ENCODE measurements at regions not wholly inside any gene's neighbourhood (a gene's known extent, or its start where the extent isn't known, plus 50 kb on each side); places are given as distances from the start of the nearest gene placed in this dataset.

GRCh38 chr6:14981960-14982359, 263.9 kb upstream of the JARID2 start:
- POLR2A ChIA-PET: no interaction called here
- DNase-seq: no peak
- intact Hi-C loops (cut with micrococcal nuclease): no loop called here
- Mint-ChIP-seq H3K4me1 (peaks cover 5% of the 10 kb centered on the region), H3K4me3 (no peak overlapping the region), H3K27ac (no peak overlapping the region), H3K36me3 (ENCODE audit: low read depth) (no peaks in the 10 kb centered on the region), H3K27me3 (peaks cover 12% of the 10 kb centered on the region), H3K9me3 (no peaks in the 10 kb centered on the region)
- TF ChIP-seq CTCF (IDR thresholded peaks at IDR 0.05): no peak
- CTCF ChIA-PET: no interaction called here
- no peak for ATAC-seq (ENCODE audit: low read depth)

DNA sequence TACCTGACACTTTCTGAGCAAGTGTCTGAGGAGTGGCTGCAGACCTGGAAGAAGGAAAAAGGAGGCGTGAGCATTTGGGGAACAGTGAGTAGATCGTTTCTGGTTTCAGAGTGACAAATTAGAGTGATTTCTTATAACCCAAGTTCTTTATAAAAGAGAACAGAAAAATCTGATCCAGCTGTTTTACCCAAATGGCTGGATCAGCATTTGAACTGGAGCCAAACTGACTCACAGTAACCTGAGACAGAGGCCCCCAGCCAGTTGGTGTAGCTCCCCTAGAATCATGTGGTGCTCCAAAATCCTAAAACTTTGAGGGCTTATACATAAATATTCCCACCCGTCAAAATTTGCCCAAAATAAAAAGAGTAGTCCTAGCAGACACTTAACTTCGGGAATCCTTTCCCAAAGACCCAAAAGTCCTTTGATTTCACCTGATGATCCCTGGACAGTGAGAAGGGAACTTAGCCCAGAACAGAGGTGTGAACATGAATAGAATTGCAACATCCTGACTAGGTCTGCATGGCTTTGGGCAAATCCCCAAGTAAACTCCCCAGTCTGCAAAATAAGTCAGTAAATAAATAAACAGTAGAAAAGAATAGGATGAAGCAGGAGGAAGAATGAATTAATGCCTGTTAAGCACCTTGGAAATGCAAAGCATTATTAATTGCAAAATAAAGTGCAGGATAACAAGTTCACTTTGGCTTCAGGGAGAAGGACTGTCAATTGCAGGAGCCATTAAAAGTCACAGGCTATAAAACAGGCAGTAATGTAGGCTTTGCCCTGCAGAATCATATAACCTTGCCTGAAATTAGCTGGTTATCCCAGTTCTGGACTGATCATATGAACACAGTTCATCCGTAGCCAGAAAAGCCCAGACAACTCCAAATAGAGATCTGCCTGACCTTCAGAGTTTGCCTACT, 262.0 kb upstream of the JARID2 start:
- no peak for TF ChIP-seq CTCF (IDR thresholded peaks at IDR 0.05)
- intact Hi-C loops (cut with micrococcal nuclease): no loop called here
- Mint-ChIP-seq H3K27ac (no peak overlapping the region), H3K36me3 (ENCODE audit: low read depth) (no peaks in the 10 kb centered on the region), H3K27me3 (peaks cover 12% of the 10 kb centered on the region), H3K9me3 (no peaks in the 10 kb centered on the region), H3K4me1 (peaks cover 5% of the 10 kb centered on the region), H3K4me3 (no peak overlapping the region)
- ChIA-PET POLR2A (no interaction called here), CTCF (no interaction called here)
- DNase-seq (no peak), ATAC-seq (ENCODE audit: low read depth) (no peak)

GRCh38 chr6:14984519-14984853, 261.4 kb upstream of the JARID2 start:
- no peak overlapping the region for H3K27ac Mint-ChIP-seq
- intact Hi-C loops (cut with micrococcal nuclease): no loop called here
- ChIA-PET CTCF (no interaction called here), POLR2A (no interaction called here)
- H3K36me3 Mint-ChIP-seq (ENCODE audit: low read depth): no peaks in the 10 kb centered on the region
- H3K4me3 Mint-ChIP-seq: no peak overlapping the region
- no peaks in the 10 kb centered on the region for H3K9me3 Mint-ChIP-seq
- H3K27me3 Mint-ChIP-seq: peaks cover 12% of the 10 kb centered on the region
- no peak for TF ChIP-seq CTCF (IDR thresholded peaks at IDR 0.05)
- DNase-seq (no peak), ATAC-seq (ENCODE audit: low read depth) (no peak)
- peaks cover 5% of the 10 kb centered on the region for H3K4me1 Mint-ChIP-seq

DNA sequence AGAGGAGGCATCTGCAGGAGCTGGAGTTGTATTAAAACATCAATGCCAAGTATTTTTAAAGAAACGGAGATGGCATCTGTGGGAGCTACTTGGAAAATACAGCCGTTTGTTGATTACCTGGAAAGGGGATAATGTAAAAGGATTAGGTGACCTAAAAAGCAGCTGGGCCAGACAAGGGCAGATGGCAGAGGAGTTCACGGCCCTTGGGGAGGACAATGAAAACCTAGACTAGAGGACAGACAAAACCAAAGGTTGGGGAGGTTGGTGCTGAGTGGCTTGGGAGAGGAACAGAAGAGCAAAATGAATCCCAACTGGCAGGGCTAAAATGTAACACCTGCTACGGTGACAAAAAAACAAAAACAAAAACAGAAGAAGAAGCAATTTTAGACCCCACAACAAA, 260.5 kb upstream of the JARID2 start:
- TF ChIP-seq CTCF (IDR thresholded peaks at IDR 0.05): no peak
- H3K9me3 Mint-ChIP-seq: no peaks in the 10 kb centered on the region
- ATAC-seq (ENCODE audit: low read depth) (no peak), DNase-seq (no peak)
- POLR2A ChIA-PET: no interaction called here
- no peak overlapping the region for H3K27ac Mint-ChIP-seq
- H3K4me1 Mint-ChIP-seq: peaks cover 5% of the 10 kb centered on the region
- no peak overlapping the region for H3K4me3 Mint-ChIP-seq
- H3K27me3 Mint-ChIP-seq: peaks cover 12% of the 10 kb centered on the region
- no peaks in the 10 kb centered on the region for H3K36me3 Mint-ChIP-seq (ENCODE audit: low read depth)
- intact Hi-C loops (cut with micrococcal nuclease): no loop called here
- CTCF ChIA-PET: no interaction called here

DNA sequence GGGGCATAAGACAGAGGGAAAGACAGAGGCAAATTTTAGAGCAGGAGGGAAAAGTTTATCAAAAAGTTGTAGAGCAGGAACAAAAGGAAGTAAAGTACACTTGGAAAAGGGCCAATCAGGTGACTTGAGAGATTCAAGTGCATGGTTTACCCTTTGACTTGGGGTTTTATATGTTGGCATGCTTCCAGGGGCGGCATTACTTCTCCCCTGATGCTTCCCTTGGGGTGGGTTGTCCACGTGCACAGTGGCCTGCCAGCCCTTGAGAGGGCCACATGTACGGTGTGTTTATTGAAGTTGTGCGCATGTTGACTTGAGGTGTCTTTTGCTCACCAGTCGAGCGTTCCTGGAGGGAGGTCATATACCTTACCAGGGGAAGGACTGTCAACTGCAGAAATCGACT, 259.5 kb upstream of the JARID2 start:
- Mint-ChIP-seq H3K36me3 (ENCODE audit: low read depth) (no peaks in the 10 kb centered on the region), H3K9me3 (no peaks in the 10 kb centered on the region), H3K27me3 (peaks cover 9% of the 10 kb centered on the region), H3K27ac (no peak overlapping the region), H3K4me3 (no peak overlapping the region), H3K4me1 (peaks cover 5% of the 10 kb centered on the region)
- DNase-seq (no peak), ATAC-seq (ENCODE audit: low read depth) (no peak)
- POLR2A ChIA-PET: no interaction called here
- no peak for TF ChIP-seq CTCF (IDR thresholded peaks at IDR 0.05)
- intact Hi-C loops (cut with micrococcal nuclease): no loop called here
- CTCF ChIA-PET: no interaction called here

Data from activated B cell treated with CpG ODN at 0.5 μM for 24 hours (primary cell).